ENCODE measurements at regions not wholly inside any gene's neighbourhood (a gene's known extent, or its start where the extent isn't known, plus 50 kb on each side); places are given as distances from the start of the nearest gene placed in this dataset.

DNA sequence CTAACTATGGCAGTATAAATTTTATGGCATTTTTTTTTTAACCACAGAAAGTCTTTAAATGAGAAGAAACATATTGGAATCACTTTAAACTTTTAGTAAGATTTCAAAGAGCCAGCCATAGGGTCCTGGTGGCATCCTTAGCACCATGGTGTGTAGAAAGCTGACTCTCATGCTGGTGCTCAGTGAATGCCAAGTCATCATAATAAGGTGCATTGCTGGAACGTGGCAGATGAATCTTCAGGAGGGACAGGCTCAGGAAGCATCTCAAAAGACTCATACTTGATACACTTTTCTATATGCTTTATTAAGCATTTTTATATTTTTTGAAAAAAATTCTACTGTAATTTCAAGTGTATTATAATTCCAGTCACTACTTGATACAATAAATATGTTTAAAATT, 274.2 kb downstream of the ZIC4 start:
- Histone ChIP-seq H3K27me3 (ENCODE audit: insufficient read depth, low read length) (no peaks in the 10 kb centered on the region), H3K4me1 (ENCODE audit: insufficient read depth, low read length) (no peaks in the 10 kb centered on the region), H3K4me3 (ENCODE audit: insufficient read depth, low read depth, low read length) (no peak overlapping the region), H3K79me2 (ENCODE audit: insufficient read depth, low read length) (no peaks in the 10 kb centered on the region), H3K9me3 (ENCODE audit: insufficient read depth, low read depth, low read length) (peaks cover 2% of the 10 kb centered on the region), H4K20me1 (ENCODE audit: insufficient read depth, low read length) (no peaks in the 10 kb centered on the region), H3K36me3 (ENCODE audit: insufficient read depth, low read length) (no peaks in the 10 kb centered on the region), H2AFZ (ENCODE audit: low read depth, low read length) (no peak overlapping the region), H3K27ac (ENCODE audit: low read depth, low read length) (no peak overlapping the region), H3K4me2 (ENCODE audit: low read length) (no peak overlapping the region), H3K9ac (ENCODE audit: low read length) (no peak overlapping the region)
- Mint-ChIP-seq H3K27ac (ENCODE audit: unreplicated experiment) (no peak overlapping the region), H3K9me3 (ENCODE audit: unreplicated experiment) (peaks cover 8% of the 10 kb centered on the region), H3K36me3 (ENCODE audit: low read depth, unreplicated experiment) (no peaks in the 10 kb centered on the region), H3K27me3 (ENCODE audit: low read depth, unreplicated experiment) (no peaks in the 10 kb centered on the region), H3K4me3 (ENCODE audit: unreplicated experiment) (no peak overlapping the region), H3K4me1 (ENCODE audit: low read depth, unreplicated experiment) (no peaks in the 10 kb centered on the region)
- TF ChIP-seq, protein P1, sequence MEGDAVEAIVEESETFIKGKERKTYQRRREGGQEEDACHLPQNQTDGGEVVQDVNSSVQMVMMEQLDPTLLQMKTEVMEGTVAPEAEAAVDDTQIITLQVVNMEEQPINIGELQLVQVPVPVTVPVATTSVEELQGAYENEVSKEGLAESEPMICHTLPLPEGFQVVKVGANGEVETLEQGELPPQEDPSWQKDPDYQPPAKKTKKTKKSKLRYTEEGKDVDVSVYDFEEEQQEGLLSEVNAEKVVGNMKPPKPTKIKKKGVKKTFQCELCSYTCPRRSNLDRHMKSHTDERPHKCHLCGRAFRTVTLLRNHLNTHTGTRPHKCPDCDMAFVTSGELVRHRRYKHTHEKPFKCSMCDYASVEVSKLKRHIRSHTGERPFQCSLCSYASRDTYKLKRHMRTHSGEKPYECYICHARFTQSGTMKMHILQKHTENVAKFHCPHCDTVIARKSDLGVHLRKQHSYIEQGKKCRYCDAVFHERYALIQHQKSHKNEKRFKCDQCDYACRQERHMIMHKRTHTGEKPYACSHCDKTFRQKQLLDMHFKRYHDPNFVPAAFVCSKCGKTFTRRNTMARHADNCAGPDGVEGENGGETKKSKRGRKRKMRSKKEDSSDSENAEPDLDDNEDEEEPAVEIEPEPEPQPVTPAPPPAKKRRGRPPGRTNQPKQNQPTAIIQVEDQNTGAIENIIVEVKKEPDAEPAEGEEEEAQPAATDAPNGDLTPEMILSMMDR (IDR thresholded peaks at IDR 0.05; ENCODE audit: insufficient read depth, low read depth, low read length), result no peak
- TF ChIP-seq EZH2 (IDR thresholded peaks at IDR 0.05; ENCODE audit: insufficient read depth, low read length), result no peak
- no peak for FAIRE-seq
- no peak for DNase-seq (ENCODE audit: low read depth)

DNA sequence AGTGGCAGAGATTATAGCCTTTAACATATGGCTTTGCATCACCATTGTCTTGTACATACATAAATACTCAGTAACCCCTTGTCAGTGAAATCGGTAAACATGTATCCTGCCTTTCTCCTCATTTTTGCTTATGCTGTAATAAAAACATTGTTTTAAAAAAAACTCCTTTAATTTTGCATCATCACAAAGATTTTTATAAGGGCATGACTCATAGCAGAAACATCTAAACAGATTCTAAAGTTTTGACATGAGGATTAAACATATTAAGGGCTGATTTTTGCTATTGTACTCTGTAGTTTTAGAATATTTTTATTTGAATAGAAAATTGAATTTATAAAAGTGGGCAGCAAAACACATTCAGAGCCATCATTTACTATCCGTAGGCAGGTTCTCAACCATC, 275.9 kb downstream of the ZIC4 start:
- Mint-ChIP-seq H3K36me3 (ENCODE audit: low read depth, unreplicated experiment) (no peaks in the 10 kb centered on the region), H3K4me1 (ENCODE audit: low read depth, unreplicated experiment) (no peaks in the 10 kb centered on the region), H3K27ac (ENCODE audit: unreplicated experiment) (no peak overlapping the region), H3K27me3 (ENCODE audit: low read depth, unreplicated experiment) (no peaks in the 10 kb centered on the region), H3K9me3 (ENCODE audit: unreplicated experiment) (peaks cover 10% of the 10 kb centered on the region), H3K4me3 (ENCODE audit: unreplicated experiment) (no peak overlapping the region)
- Histone ChIP-seq H4K20me1 (ENCODE audit: insufficient read depth, low read length) (no peaks in the 10 kb centered on the region), H3K4me1 (ENCODE audit: insufficient read depth, low read length) (no peaks in the 10 kb centered on the region), H3K9me3 (ENCODE audit: insufficient read depth, low read depth, low read length) (peaks cover 2% of the 10 kb centered on the region), H3K9ac (ENCODE audit: low read length) (no peak overlapping the region), H3K4me2 (ENCODE audit: low read length) (no peak overlapping the region), H3K27ac (ENCODE audit: low read depth, low read length) (no peak overlapping the region), H3K79me2 (ENCODE audit: insufficient read depth, low read length) (no peaks in the 10 kb centered on the region), H3K36me3 (ENCODE audit: insufficient read depth, low read length) (no peaks in the 10 kb centered on the region), H3K4me3 (ENCODE audit: insufficient read depth, low read depth, low read length) (no peak overlapping the region), H2AFZ (ENCODE audit: low read depth, low read length) (no peak overlapping the region), H3K27me3 (ENCODE audit: insufficient read depth, low read length) (no peaks in the 10 kb centered on the region)
- FAIRE-seq (no peak), DNase-seq (ENCODE audit: low read depth) (peak; percentile 12)
- TF ChIP-seq EZH2 (IDR thresholded peaks at IDR 0.05; ENCODE audit: insufficient read depth, low read length), result no peak
- TF ChIP-seq, protein P1 (IDR thresholded peaks at IDR 0.05; ENCODE audit: insufficient read depth, low read depth, low read length), result no peak

DNA sequence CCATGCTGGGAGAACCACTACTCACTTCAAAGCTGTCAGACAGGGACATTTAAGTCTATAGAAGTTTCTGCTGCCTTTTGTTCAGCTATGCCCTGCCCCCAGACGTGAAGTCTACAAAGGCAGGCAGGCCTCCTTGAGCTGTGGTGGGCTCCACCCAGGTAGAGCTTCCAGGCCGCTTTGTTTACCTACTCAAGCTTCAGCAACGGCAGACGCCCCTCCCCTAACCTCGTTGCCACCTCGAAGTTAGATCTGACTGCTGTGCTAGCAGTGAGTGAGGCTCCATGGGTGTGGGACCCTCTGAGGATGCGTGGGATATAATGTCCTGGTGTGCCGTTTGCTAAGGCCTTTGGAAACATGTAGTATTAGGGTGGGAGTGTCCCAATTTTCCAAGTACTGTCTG, 276.7 kb downstream of the ZIC4 start:
- Histone ChIP-seq H2AFZ (ENCODE audit: low read depth, low read length) (no peak overlapping the region), H3K9me3 (ENCODE audit: insufficient read depth, low read depth, low read length) (peaks cover 2% of the 10 kb centered on the region), H3K4me2 (ENCODE audit: low read length) (no peak overlapping the region), H3K9ac (ENCODE audit: low read length) (no peak overlapping the region), H3K79me2 (ENCODE audit: insufficient read depth, low read length) (no peaks in the 10 kb centered on the region), H4K20me1 (ENCODE audit: insufficient read depth, low read length) (no peaks in the 10 kb centered on the region), H3K36me3 (ENCODE audit: insufficient read depth, low read length) (no peaks in the 10 kb centered on the region), H3K27ac (ENCODE audit: low read depth, low read length) (no peak overlapping the region), H3K27me3 (ENCODE audit: insufficient read depth, low read length) (no peaks in the 10 kb centered on the region), H3K4me3 (ENCODE audit: insufficient read depth, low read depth, low read length) (no peak overlapping the region), H3K4me1 (ENCODE audit: insufficient read depth, low read length) (no peaks in the 10 kb centered on the region)
- no peak for DNase-seq (ENCODE audit: low read depth)
- Mint-ChIP-seq H3K4me3 (ENCODE audit: unreplicated experiment) (no peak overlapping the region), H3K27me3 (ENCODE audit: low read depth, unreplicated experiment) (no peaks in the 10 kb centered on the region), H3K4me1 (ENCODE audit: low read depth, unreplicated experiment) (no peaks in the 10 kb centered on the region), H3K9me3 (ENCODE audit: unreplicated experiment) (peaks cover 10% of the 10 kb centered on the region), H3K27ac (ENCODE audit: unreplicated experiment) (no peak overlapping the region), H3K36me3 (ENCODE audit: low read depth, unreplicated experiment) (no peaks in the 10 kb centered on the region)
- no peak for TF ChIP-seq EZH2 (IDR thresholded peaks at IDR 0.05; ENCODE audit: insufficient read depth, low read length)
- TF ChIP-seq, protein P1 (IDR thresholded peaks at IDR 0.05; ENCODE audit: insufficient read depth, low read depth, low read length), result no peak
- no peak for FAIRE-seq
